ENCODE measurements at regions not wholly inside any gene's neighbourhood (a gene's known extent, or its start where the extent isn't known, plus 50 kb on each side); places are given as distances from the start of the nearest gene placed in this dataset.

DNA sequence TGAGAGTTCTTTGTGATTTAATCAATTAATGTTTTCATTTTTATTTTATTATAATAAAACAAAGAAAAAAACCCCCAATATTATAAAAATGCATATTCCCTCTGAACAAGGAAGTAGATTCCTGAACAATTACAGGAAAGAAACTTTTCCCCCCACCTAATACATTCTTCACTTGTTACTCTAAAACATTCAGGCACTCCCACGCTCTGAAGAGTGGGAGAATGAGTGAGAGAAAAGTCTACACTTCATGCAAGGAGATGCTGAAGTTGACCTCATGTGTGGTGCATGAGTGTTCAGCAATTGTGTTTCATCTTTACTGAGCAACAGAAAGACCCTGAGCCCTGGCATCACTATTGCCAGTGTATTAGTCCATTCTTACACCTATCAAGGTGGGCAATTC, 244.2 kb upstream of the IGFBP3 start:
- no peak for TF ChIP-seq Cebpa-rat (IDR thresholded peaks at IDR 0.05)
- H3K36me3 ChIP-seq, result no peaks in the 10 kb centered on the region
- H3K4me2 ChIP-seq, result no peak overlapping the region

DNA sequence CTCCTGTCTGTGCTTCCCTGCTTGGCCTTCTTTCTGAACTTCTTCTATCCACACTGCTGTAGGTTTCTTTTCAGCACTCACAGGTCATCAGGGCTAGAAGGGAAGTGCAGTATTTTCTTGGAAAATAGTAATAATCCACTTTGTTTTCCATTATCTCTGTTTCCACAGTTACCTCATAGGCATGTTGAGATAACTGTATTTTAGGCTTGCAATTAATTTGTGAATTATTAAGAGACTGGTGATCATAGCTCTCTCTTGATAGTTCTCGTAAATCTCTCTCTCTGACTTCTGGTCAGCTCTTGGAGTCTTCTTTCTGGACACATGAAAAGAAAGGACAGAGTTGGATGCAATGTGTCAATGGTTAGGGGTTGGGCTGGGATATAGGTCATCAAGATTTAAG, 243.6 kb upstream of the IGFBP3 start:
- no peaks in the 10 kb centered on the region for H3K27me3 ChIP-seq
- no peak for TF ChIP-seq Cebpa-rat (IDR thresholded peaks at IDR 0.05)
- no peaks in the 10 kb centered on the region for H3K36me3 ChIP-seq
- no peak overlapping the region for H3K4me2 ChIP-seq
- H4K20me1 ChIP-seq, result no peaks in the 10 kb centered on the region
- no peaks in the 10 kb centered on the region for H3K9me3 ChIP-seq
- H3K4me1 ChIP-seq, result peaks cover 2% of the 10 kb centered on the region
- no peak overlapping the region for H3K9ac ChIP-seq
- H3K4me3 ChIP-seq, result no peak overlapping the region
- H3K27ac ChIP-seq, result no peak overlapping the region

More for the DNA sequence above, 244.2 kb upstream of the IGFBP3 start:
- Histone ChIP-seq H3K9me3 (no peaks in the 10 kb centered on the region), H3K27me3 (no peaks in the 10 kb centered on the region), H3K27ac (no peak overlapping the region), H3K9ac (no peak overlapping the region), H4K20me1 (no peaks in the 10 kb centered on the region), H3K4me3 (no peak overlapping the region), H3K4me1 (no peaks in the 10 kb centered on the region)

DNA sequence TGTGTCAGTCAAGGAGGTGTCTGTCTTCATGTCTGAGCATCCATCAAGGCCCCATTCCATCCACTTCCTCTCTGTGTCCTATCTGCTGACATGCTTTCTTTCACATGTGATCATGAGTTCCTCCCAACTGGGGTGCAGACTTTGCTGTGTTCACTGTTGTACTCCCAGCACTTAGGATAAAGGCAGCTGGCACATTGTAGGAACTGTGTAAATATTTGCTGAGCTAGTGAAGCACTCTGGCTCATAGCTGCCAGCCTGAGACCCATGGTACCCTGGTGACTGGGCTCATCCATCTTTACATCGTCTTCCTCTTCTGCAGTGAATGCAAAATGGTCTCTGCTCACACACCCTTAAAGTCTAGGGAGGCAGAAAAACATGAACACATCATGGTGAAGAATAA, 242.2 kb upstream of the IGFBP3 start:
- no peak overlapping the region for H3K4me3 ChIP-seq
- H3K9me3 ChIP-seq, result no peaks in the 10 kb centered on the region
- TF ChIP-seq Cebpa-rat (IDR thresholded peaks at IDR 0.05), result no peak
- H3K9ac ChIP-seq, result no peak overlapping the region
- peaks cover 7% of the 10 kb centered on the region for H3K4me1 ChIP-seq
- H3K4me2 ChIP-seq, result no peak overlapping the region
- H4K20me1 ChIP-seq, result no peaks in the 10 kb centered on the region
- no peaks in the 10 kb centered on the region for H3K36me3 ChIP-seq
- no peaks in the 10 kb centered on the region for H3K27me3 ChIP-seq
- H3K27ac ChIP-seq, result no peak overlapping the region

DNA sequence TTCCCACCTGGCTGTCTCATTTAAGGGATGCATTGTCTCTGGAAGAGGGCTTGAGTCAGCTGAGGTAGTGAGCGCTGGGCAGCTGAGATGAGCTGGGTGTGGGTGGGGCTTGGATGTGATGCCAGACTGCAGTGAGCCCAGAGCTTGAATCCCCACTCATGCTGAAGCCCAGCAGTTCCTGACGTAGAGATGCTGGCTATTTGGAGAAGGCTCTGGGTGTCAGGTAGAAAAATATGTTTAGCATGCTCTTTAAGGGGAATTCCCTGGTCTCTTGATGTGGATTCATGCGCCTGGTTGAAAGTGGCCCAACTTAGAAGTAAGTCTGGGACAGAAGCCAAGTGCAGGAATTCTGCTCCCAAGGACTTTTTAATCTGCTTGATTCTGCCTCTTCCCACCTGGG, 241.5 kb upstream of the IGFBP3 start:
- no peak overlapping the region for H3K4me3 ChIP-seq
- H3K9ac ChIP-seq, result no peak overlapping the region
- H3K4me1 ChIP-seq, result peaks cover 7% of the 10 kb centered on the region
- no peaks in the 10 kb centered on the region for H3K36me3 ChIP-seq
- no peaks in the 10 kb centered on the region for H4K20me1 ChIP-seq
- no peak for TF ChIP-seq Cebpa-rat (IDR thresholded peaks at IDR 0.05)
- H3K27ac ChIP-seq, result no peak overlapping the region
- no peaks in the 10 kb centered on the region for H3K9me3 ChIP-seq
- no peak overlapping the region for H3K4me2 ChIP-seq
- no peaks in the 10 kb centered on the region for H3K27me3 ChIP-seq

DNA sequence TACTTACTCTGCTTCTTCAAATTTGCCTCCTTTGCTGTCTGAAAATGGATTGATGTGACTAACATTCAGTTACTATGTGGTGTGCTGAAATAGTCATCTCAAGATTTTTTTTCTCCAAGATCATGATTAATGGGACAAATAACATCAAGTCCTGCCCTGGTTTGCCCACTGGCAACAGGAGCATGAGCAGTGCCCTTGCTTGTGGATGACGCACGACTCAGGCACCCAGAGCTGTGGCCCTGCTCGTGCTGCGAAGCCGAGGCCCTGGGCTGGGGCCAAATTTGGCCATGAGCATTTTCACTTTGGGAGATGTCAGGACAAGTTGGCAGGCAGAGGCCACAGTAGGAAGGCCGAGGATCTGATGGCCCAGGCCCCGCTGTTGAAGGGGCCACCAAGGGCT, 239.8 kb upstream of the IGFBP3 start:
- TF ChIP-seq Cebpa-rat (IDR thresholded peaks at IDR 0.05), result no peak
- Histone ChIP-seq H3K9ac (no peak overlapping the region), H3K4me2 (no peak overlapping the region), H3K36me3 (no peaks in the 10 kb centered on the region), H3K9me3 (no peaks in the 10 kb centered on the region), H3K27ac (no peak overlapping the region), H3K27me3 (no peaks in the 10 kb centered on the region), H3K4me1 (peaks cover 7% of the 10 kb centered on the region), H3K4me3 (no peak overlapping the region), H4K20me1 (no peaks in the 10 kb centered on the region)

DNA sequence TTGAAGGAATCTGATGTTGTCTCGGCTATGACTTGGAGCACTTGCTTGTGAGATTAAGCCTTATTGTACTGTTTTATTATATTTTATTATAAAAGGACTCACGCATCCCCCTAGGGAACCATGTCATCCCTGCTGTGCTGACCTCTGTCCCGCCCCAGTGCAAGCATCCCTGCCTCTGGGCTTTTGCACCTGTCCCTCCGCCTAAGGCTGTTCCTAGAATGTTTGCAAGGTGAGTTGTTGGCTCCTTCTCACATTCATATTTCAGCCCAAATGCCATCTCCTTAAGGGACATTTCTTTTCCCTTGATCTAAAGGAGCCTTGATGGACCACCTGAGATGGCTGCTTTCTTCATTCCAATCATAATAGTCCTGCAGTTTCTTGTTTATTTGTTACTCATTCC, 236.9 kb upstream of the IGFBP3 start:
- Histone ChIP-seq H3K4me2 (no peak overlapping the region), H3K9me3 (no peaks in the 10 kb centered on the region), H3K36me3 (no peaks in the 10 kb centered on the region), H3K27ac (no peak overlapping the region), H3K4me3 (no peak overlapping the region), H3K27me3 (no peaks in the 10 kb centered on the region), H3K9ac (no peak overlapping the region), H4K20me1 (no peaks in the 10 kb centered on the region), H3K4me1 (peaks cover 7% of the 10 kb centered on the region)
- no peak for TF ChIP-seq Cebpa-rat (IDR thresholded peaks at IDR 0.05)

DNA sequence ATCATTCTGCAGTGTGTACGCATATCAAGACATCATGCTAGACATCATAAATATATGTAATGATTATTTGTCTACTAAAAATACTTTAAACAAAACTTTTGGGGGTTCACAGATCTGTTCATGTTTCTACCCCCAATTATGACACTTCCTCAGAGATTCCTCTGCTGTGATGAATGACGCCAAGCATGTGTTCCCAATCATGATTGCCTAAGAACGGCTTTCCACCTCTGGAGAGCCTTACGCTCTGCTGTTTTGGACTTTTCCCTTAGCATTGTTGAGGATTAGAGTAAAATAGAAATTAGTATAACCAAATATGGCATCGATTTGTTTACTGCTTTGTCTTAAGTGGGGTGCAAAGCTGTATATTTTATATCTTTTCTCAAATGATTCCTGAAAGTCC, 236.3 kb upstream of the IGFBP3 start:
- H3K27ac ChIP-seq, result no peak overlapping the region

DNA sequence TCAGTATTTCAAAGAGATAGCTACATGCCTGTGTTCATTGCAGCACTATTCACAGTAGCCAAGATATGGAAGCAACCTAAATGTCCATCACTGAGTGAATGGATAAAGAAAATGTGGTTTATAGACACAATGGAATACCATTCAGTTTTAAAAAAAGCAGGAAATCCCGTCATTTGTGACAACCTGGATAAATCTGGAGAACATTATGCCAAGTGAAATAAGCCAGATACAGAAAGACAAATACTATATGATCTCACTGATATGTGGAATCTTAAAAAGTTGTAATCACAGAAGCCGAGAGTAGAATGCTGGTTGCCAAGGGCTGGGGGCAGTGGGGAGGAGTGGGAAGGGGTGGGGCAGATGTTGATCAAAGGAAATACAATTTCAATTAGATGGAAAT, 235.8 kb upstream of the IGFBP3 start:
- Histone ChIP-seq H3K27me3 (no peaks in the 10 kb centered on the region), H3K4me2 (no peak overlapping the region), H3K9ac (no peak overlapping the region), H3K36me3 (no peaks in the 10 kb centered on the region), H3K27ac (no peak overlapping the region), H4K20me1 (no peaks in the 10 kb centered on the region), H3K9me3 (no peaks in the 10 kb centered on the region), H3K4me1 (peaks cover 7% of the 10 kb centered on the region), H3K4me3 (no peak overlapping the region)
- TF ChIP-seq Cebpa-rat (IDR thresholded peaks at IDR 0.05), result no peak

More for the DNA sequence above, 236.3 kb upstream of the IGFBP3 start:
- Histone ChIP-seq H4K20me1 (no peaks in the 10 kb centered on the region), H3K9ac (no peak overlapping the region), H3K4me1 (peaks cover 7% of the 10 kb centered on the region), H3K9me3 (no peaks in the 10 kb centered on the region), H3K36me3 (no peaks in the 10 kb centered on the region), H3K4me2 (no peak overlapping the region), H3K4me3 (no peak overlapping the region), H3K27me3 (no peaks in the 10 kb centered on the region)
- TF ChIP-seq Cebpa-rat (IDR thresholded peaks at IDR 0.05), result no peak

DNA sequence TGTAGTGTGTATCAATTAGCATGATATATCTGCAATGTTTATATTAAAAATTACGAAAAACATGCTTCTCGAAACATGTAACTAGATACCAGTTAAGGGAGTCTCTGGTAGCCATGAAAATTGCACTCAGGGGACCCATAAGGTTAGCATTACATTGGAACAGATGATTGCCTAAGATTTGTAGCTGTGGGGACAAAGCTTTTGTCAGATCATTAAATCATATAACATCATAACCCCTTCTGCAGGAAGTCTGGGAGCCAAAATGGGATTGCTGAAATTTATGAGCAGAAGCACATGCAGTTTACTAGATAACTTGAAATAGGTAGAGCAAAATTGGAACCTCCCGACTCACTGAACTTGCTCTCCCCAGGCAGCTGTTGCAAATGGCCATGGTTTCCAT, 235.0 kb upstream of the IGFBP3 start:
- TF ChIP-seq Cebpa-rat (IDR thresholded peaks at IDR 0.05), result no peak
- H3K4me3 ChIP-seq, result no peak overlapping the region
- no peak overlapping the region for H3K4me2 ChIP-seq
- no peak overlapping the region for H3K9ac ChIP-seq
- no peaks in the 10 kb centered on the region for H3K9me3 ChIP-seq
- no peaks in the 10 kb centered on the region for H3K27me3 ChIP-seq
- H3K36me3 ChIP-seq, result no peaks in the 10 kb centered on the region
- H4K20me1 ChIP-seq, result no peaks in the 10 kb centered on the region
- H3K4me1 ChIP-seq, result peaks cover 7% of the 10 kb centered on the region
- H3K27ac ChIP-seq, result no peak overlapping the region

DNA sequence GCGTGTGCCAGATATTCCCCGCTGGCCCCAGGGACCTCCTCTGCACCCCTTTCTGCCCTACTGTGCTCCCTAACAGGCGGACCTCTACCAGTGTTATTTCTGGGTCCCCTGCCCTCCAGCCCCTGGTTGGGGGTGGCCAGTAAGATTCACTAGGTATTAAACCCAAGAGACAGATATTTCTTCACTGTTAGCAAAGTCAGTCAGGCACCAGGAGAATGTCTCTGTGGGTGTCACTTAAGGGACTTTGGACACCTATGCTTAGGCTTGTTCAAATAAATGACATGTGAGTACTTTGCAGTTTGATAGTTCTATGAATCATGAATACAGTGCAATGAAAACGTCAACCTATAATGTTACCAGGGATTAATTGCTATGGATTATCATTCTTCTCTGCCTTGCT, 234.3 kb upstream of the IGFBP3 start:
- TF ChIP-seq Cebpa-rat (IDR thresholded peaks at IDR 0.05), result no peak
- no peaks in the 10 kb centered on the region for H4K20me1 ChIP-seq
- no peaks in the 10 kb centered on the region for H3K27me3 ChIP-seq
- peaks cover 7% of the 10 kb centered on the region for H3K4me1 ChIP-seq
- H3K9me3 ChIP-seq, result no peaks in the 10 kb centered on the region
- H3K4me3 ChIP-seq, result no peak overlapping the region
- no peaks in the 10 kb centered on the region for H3K36me3 ChIP-seq
- no peak overlapping the region for H3K27ac ChIP-seq
- H3K9ac ChIP-seq, result no peak overlapping the region
- H3K4me2 ChIP-seq, result no peak overlapping the region
